HG02610 (cell line): ENCODE measurements at regions not wholly inside any gene's neighbourhood (a gene's known extent, or its start where the extent isn't known, plus 50 kb on each side); places are given as distances from the start of the nearest gene placed in this dataset.

ENCODE experiments used
- ATAC-seq: cut with Tn5 transposase; IDR thresholded peaks from one replicate; pipeline ENCODE4 v1.9.1; 2021; ENCODE audit warnings: mild to moderate bottlenecking, moderate library complexity; ENCODE audit not compliant: unreplicated experiment

DNA sequence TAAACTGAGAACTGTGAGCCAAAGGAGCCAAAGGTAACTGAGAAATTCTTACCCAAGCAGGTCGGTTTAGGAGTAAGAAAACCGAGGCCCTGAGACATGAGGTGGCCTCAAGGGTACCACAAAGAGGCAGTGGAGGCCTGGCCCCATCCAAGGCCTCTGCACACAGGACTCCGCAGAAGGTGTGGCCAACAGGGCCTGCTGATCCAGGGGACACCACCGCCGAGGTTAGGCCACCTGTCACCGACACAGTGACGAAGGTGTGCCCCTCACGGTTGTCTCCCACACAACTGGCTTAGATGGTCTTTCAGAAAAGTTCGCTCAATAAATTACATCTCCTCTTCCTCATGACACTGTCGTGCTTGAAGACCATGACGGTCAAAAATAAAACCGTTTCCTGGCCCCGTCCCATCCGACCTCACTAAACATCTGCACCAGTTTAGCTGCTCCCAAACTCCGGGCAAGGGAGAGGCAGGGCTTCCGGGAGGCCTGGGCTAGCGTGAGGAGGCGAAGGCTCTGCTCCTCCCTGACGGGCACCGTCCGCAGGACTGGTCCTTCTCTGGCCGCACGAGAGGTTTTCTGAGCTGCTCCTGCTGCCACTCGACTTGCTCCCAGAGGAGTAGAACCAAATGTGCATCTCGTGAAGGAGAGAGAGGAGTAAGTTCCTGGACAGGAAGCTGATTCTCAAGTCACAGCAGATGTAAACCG, 442.0 kb downstream of the EIPR1 start:
- ATAC-seq: no peak

DNA sequence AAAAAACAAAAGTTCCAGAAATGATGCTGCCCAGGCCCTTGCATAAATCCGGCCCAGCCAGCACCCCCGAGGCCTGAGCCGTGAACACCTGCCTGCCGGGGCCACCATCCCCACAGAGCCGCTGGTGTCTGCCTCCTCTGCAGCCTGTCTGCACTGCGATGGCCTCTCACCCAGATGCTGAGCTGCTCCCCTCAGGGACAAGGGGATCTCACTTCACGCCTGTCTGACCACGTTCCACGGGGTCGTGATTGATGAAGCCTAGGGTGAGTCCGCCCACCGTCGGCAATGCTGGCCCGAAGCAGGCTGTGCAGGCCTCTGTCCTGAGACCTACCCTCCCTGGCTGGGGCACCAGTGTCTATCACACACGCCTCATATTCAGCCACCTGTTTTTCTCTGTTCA, 444.2 kb downstream of the EIPR1 start:
- no peak for ATAC-seq

DNA sequence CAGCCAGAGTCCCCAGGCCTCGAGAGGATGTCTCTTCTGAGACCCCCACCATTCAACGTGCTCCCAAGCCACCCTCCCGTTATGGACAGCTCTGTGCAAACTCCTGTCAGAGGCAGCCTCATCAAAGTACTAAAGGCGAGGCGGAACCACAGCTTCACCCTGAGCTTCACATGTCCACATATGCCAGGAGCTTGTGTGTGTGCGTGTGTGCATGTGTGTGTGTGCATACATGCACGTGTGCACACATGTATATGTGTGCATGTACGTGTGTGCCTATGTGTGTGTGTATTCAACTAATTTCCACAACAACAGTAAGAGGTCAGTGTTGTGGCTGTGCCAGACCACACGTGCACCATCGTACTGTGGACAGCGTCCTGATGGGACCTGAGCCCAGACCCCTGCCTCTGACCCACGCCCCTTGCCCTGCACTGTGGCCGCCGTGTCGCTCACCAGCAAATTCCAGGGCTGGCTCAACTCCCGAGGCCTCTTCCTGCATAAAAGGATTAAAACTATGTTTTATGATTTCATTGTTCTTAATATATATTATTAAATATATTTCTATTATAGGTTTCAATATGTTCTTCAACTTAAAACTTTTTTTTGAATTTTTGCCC, 444.8 kb downstream of the EIPR1 start:
- no peak for ATAC-seq

DNA sequence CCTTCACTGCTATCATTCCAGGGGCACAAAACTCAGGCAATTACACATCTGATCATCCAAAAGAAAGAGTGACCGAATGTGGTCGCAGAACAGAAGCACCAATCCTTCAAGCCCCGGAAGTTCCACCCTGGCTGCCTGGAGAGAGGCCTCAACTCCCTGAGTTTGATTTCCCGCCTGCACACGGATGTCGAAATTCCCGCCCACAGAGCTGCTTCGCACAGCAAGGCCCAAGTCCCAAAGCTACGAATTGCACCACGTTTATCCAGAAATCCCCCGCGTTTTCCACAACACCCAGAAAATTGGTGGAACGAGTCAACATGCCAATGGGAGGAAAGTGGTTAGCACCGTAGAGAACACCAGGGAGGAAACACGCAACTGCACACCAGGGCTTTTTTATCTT, 445.4 kb downstream of the EIPR1 start:
- ATAC-seq: no peak

DNA sequence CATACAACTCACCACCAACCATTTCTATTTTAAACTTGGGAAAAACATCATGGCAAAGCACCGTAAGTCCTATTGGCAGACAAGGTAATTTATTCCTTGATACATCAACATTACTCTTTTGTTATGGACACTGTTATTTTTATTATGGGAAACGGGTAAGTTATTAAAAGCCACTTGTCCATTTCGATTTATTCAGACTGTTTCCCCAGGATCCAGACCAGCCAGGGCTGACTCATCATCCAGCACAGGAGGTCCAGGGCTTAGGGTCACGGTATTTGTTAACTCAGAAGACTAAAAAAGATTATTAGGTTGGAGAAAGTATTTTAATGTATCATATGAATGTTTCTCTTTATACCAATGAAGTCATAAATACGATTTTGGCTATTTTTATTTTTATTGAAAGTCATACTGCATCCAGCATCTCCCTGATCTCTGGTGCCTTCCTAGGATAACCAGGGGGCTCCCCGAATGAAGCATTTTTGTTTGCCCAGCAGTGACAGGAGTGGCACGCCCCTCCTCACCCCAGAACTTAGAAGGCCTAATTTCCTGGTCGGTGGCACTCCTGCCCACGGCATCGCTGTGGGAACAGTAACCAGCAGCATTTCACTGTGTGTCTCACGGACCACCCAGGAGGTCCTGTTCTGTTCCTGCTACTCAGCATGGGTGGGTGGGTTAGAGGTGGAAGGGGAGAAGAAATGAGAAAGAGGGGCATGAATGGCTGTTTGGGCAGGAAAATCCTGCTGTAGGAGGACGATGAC, 446.1 kb downstream of the EIPR1 start:
- no peak for ATAC-seq

DNA sequence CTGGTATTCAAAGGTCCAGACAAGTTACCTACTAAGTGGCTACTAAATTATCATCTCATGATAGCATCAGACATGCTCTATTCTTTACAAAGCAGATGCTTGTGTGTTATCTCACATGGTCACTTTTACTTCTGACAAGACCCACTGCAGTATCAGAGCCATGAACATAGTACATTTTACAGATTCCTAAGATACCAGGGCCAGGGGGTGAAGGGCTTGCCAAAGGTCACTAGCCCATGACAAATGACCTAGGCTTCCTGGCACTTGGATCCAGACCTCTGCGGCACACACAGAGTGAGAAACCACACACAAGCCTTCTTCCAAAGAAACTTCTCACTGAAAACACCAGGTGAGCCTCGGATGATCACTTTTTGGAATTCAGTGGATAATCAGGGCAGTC, 446.8 kb downstream of the EIPR1 start:
- ATAC-seq: no peak

DNA sequence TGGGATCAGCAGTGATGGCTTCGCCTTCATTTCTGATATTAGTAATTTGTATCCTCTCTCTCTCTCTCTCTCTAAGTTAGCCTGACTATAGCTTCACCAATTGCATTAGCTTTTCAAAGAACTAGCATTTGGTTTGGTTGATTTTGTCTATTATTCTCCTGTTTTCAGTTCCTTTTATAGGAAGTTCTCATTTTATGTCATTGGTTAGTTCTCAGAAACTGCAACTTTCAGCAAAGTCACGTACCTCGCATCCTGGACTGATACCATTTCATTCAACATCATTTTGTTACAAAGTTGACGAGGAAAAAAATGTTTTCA, 450.8 kb downstream of the EIPR1 start:
- ATAC-seq: peak; percentile 44

DNA sequence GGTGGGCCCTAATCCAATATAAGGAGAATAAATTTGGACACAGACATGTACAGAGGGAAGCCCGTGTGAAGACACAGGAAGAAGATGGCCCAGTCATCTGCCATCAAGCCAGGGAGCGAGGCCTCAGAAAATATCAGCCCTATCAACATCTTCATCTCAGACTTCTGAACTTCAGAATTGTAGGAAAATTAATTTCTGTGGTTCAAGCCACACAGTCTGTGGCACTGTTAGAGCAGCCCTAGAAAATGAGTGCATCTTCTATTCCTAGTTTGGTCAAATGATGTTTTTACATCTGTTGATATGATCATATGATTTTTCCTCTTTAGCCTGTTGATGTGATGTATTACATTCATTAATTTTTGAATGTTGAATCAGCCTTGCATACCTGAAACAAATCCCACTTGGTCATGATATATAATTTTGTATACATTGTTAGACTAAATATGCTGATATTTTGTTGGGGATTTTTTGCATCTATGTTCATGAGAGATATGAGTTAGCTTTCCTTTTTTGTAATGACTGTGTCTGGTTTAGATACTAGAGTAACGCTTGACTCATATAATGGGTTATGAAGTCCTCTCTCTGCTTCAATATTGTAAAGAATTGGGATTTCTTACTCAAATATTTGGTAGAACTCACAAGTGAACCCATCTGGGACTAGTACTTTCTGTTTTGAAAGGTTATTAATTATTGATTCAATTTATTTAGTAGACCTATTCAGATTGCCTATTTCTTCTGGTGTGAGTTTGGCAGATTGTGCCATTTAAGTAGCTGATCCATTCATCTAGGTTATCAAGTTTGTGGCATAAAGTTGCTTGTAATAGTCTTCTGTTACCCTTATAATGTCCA, 451.4 kb downstream of the EIPR1 start:
- peak; percentile 95 for ATAC-seq

DNA sequence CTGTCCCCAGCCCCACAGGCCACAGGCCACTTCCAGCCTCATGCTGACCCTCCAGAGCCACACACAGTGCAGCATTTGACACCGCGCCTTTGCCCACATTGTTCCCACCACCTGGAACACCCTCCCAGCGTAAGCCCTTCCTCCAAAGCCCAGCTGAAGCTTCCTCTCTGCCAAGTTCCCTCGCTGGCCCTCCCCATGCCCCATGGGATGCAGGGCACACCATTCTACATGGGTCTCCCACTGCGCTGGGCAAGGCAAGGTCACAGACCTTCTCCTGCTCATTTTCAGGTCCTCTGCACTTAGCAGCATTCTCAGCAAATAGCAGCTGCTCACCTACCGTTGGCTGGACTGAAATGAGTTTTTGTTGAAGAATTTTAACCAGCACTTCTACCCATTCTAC, 455.5 kb downstream of the EIPR1 start:
- ATAC-seq: no peak

DNA sequence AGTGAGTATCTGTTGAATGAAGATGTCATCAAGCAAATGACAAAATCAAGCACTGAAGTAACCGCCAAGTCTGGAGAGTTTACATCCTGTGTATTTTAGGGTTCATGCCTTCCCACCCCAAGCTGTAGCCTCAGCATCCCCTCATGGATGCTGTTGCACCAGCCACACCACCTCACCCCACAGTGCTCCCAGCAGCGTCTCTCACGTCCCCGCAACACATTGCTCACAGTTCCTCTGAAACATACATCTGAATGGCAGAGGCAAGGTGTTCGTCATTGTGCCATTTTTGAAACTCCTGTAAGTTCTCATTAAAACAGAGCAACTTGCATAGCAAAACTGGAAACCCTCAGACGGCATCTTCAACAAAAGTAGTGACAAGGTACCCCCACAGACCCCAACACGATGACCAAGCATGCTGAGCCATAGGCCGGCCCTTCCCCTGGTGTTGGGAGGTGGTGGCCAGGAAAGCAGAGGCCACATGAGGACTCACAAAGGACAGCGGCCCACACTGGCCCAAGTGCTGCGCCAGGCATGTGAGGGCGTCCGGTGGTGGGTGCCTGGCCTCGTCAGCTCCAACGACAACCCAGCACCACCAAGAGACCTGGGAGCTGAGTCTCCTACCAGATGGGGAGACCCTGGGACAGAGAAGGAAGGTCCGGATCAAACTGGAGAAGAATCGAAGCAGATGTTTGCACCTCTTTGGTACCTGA, 456.5 kb downstream of the EIPR1 start:
- ATAC-seq: no peak

DNA sequence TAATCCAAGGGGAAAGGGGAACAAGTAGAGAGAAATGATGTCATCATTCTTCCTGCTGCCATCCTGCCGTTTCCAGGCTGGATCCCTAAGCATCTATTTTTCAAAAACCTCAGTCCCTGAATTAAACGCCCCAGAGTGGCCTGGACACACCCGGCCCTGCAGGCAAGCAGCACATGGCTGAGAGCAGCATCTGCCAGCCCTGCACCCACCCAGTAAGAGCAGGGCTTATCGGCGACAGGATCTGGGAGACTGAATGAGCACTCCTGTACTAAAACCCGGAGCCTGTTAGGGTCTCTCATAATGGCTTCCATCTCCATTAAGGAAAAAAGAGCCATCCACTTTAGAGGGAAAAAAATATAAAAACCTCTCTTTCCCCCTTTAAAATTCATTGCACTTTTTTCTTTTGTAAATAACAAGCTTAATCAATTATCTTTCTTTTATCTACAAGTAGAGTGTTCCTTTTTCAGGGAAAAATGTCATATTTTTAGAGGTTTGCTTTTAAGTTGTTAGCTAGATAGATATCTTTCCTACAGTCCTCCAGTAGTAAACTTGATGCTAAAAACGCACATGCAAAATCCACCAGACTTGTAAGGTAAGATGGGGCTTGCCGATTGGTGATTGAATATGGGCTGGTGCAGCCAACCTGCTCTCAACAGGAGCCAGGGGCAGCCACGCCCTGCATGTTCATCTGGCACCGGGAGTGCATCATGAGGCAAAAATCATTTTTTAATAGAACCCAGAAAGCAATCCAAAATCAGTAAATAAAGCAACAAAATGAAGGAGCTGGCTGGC, 457.8 kb downstream of the EIPR1 start:
- no peak for ATAC-seq

DNA sequence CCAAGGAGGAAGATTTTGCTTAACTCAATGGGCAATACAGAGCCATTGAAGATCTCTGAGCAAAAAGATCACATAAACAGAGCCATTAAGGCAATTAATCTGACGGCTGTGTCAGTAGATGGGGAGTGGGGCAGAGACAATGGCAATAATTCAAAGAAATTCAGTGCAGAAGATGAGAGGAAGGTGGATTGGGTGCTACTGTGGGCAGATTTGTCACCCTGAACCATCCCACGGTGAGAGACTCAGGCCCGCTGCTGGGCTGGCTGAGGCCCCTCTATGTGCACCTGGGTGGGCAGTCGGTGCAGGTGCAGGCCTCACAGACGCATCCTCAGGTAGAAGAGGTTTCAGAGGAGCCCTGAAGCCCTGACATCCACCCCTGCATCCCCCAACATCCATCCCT, 458.6 kb downstream of the EIPR1 start:
- ATAC-seq: no peak

DNA sequence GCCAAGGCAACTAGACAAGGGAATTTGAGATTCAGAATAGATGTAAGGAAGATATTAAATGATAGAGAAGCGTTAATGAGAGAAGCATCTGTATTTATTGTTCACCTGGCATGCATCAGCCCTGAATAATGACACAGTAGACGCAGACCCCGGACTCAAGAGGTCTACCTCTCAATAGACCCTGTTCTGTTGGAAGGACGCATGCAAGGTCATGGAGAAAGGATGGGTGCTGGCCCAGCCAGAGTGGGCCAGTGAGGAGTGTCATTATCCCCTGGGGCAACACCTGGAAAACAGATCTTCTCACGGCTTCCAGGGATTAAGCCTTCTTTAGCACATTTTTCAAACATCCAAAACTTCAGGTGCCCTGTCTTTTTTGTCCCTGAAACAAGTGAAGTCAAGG, 461.0 kb downstream of the EIPR1 start:
- no peak for ATAC-seq

DNA sequence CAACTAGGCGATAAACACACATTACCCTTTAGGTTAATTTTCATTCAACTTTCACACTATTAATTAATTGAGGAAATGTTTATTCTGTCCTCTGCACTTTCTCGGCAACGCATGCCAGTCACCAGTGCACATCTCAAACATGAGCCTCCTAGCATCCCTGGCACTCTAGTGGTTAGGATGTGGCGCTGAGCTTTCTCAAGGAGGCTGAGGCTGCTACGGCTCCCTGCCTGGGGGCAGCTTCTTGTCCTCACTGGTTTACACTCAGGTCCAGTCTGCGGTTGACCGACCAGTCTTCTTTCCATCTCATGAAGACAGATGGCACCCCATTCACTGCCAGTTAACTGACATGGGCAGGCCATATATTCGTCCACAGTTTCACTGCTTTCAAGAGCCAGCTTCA, 463.4 kb downstream of the EIPR1 start:
- no peak for ATAC-seq

DNA sequence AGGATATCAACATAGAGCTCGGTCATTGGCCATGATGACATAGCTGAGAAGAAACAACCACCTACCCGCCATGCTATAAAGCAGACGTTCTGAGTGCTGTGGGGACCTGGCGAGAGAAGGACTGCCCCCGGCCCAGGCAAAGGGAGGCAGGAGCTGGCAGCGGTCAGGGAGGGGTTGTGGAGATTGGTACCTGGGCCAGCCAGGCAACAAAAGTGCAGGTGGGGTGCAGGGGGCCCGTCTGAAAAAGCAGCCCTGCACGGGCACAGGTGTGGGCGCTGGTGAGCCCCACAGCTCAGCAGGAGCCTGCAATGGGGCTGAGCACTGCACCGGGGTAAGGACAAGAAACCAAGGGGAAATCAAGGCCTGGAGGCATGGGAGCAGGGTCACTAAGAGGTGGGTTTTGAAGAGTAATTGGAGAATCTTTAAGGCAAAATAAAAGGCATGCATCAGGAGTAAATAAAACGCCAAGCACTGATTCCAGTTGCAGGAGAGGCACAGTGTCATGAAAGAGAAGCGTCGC, 464.0 kb downstream of the EIPR1 start:
- ATAC-seq: no peak

DNA sequence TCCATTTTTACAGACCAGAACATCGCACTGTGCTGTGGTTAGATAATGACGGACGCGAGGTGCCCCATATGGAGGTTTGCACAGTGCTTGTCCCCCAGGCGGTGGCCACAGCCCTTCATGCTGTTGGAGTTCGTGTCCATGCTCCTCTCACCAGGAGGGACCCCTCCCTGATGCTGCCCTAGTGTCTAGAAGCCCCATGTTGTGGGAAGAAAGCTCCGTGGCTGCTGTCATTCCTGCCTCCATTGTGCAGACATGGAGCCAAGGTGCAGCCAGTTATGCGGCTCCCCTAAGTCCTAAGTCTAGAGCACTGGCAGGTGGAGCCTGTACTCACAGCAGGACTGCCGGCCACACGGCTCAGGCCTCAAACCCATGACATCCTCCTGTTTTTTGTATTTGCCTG, 464.9 kb downstream of the EIPR1 start:
- no peak for ATAC-seq

DNA sequence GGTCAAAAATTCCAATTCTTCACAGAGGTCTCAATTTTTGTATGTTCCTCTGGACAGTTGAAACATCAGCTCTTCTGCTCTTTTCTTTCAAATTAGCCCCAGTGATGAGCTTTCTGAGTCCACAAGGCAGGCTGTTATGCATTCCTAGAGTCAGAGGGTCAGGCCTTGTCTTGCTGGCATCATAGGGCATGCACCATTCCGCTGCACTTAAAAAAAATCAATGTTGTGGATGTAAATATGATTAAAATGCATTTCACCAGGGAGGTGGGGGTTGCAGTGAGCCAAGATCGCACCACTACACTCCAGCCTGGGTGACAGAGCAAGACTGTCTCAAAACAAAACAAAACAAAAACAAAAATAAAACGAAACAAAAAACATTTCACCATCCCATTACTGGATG, 465.3 kb downstream of the EIPR1 start:
- no peak for ATAC-seq

DNA sequence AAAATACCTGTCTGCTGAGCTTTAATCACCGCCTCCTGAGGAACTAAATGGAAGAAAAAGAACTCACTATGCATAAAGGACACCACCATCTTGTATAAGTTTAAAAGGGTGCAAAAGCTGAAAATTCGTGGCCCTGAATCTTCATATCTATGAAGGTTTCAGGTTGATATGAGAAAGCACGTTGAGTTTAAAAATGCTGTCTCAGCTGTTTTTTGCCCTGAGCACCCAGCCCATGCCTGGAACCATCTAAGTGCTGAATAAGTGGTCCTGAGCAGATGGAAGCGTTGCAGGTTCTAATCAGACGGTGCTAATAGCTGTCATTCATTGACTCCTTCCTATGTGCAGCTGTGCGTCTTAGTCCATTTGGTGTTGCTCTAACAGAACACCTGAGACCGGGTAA, 467.4 kb downstream of the EIPR1 start:
- no peak for ATAC-seq

DNA sequence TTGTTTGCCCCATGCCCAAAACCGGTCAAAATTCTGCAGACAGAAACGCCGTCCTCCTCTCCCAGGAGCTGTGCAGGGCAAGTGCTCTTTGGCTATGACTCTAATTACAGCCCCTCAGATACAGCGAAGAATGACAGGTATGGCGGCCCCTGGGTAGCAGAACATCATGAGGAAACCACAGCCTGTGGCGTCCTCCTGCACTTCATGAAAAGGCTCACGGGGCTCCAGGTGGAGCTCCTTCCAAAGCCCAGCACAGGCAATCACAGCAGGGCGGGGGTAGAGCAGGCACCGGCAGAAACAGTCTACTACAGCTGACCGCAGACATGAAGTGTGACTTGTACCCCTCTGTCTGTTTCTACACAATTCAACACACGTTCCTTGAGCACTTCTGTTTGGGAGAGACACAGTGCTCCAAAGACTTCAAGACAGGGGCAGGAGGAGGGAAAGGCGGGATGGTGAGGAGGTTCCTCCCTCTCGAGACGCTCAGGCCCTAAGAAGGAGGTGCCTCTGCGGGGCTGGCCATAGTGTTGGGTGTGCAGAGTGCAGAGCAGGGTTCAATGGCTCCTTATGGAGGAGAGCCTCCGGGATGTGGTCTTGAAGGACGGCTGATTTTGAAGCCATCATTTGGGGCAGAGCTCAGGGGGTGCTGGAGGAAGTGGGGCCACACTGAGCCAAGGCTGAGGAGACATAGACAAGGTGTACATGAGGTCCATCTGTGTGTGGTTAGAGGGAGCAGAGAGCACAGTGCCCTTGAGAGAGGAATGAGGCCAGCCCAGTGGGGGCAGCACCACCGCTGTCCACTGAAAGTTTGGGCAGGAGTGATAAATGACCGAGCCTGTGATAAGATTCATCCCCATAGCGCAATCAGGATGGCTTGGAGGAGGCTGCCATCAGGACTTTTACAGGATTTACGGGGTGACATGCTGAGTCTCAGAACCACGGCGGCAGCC, 468.3 kb downstream of the EIPR1 start:
- ATAC-seq: no peak
